ENCODE measurements at regions not wholly inside any gene's neighbourhood (a gene's known extent, or its start where the extent isn't known, plus 50 kb on each side); places are given as distances from the start of the nearest gene placed in this dataset.
"Not testable (repeated sequence)": the region's sequence is repeated elsewhere in the genome, so short reads cannot be mapped to it uniquely, and the experiment has no call there.

DNA sequence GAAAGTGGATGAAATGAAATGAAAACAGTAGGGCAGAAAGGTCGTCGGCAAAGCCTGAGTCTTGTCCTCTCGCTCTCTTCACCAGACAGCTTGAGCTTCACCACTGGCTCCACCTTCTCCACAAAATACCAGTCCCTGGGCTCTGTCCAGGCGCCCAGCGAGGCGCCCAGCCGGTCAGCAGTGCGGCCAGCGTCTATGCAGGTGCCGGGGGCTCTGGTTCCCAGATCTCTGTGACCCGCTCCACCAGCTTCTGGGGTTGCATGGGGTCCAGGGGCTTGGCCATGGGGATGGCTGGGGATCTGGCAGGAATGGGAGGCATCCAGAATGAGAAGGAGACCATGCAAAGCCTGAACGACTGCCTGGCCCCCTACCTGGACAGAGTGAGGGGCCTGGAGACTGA lies 600.5 kb upstream of the ZP4 start:
- DNase-seq = no peak

DNA sequence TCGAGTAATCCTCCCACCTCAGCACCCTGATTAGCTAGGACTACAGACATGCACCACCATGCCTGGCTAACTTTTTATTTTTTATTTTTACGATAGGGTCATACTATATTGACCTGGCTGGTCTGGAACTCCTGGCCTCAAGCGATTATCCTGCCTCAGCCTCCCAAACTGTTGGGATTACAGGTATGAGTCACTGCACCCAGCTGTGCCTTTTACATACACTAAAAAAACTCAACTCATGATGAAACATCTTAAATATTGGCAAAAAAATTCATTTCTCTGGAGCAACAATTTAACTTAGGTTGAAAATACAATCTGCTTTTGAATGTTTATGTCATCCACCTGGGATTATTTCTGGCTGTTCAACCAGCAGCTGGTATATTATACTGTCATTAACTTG lies 598.3 kb upstream of the ZP4 start:
- DNase-seq = no peak

DNA sequence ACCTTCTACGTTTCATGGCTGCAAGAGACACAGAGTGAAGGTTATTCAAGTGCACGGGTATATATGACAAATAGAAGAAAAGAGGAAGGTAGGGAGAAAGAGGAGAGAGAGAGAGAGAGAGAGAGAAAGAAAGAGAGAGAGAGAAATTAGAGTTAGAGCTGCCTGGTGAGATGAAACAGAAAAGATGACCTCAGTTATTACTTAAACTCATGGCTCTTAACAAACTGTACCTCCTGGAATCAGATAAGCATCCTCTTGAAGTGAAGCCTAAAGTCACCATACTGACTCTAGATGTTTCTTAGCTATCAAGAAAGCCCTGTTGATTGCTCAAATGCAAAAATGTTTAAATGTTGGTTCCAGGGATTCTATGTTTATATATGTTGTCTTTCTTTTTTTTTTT lies 597.7 kb upstream of the ZP4 start:
- DNase-seq = no peak

DNA sequence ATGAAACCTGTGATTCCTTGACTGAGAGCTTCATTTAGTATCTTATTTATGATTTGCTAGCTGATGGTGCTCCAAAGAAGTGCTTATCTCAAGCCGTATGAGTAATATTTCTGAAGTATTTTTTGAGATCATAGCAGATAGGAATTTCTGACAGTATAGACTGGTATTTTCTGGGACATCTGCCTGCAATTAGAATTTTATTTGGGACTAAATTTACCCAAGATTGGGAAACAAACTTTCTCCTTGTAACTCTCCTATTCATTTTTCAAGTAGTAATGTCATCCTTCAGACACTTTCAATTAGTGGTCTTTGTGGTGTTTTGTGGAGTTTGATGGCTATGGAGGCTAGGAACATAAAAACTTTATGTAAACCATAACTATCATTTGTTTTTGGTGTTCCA lies 597.2 kb upstream of the ZP4 start:
- no peak for DNase-seq

DNA sequence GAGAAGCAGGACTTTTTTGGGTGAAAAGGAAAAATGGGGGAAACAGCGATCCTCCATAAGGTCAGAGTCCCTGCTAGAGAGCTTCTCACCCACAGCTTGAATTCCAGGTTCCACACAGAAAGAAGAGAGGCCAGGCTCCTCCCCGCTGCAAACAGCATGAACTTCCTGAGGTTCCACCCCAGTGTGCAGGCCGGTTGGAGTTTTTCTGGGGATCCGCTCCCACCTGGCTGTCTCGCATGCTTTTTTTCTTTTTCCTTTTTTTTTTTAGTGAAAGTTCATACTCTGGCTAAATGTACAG lies 595.1 kb upstream of the ZP4 start:
- DNase-seq = no peak

DNA sequence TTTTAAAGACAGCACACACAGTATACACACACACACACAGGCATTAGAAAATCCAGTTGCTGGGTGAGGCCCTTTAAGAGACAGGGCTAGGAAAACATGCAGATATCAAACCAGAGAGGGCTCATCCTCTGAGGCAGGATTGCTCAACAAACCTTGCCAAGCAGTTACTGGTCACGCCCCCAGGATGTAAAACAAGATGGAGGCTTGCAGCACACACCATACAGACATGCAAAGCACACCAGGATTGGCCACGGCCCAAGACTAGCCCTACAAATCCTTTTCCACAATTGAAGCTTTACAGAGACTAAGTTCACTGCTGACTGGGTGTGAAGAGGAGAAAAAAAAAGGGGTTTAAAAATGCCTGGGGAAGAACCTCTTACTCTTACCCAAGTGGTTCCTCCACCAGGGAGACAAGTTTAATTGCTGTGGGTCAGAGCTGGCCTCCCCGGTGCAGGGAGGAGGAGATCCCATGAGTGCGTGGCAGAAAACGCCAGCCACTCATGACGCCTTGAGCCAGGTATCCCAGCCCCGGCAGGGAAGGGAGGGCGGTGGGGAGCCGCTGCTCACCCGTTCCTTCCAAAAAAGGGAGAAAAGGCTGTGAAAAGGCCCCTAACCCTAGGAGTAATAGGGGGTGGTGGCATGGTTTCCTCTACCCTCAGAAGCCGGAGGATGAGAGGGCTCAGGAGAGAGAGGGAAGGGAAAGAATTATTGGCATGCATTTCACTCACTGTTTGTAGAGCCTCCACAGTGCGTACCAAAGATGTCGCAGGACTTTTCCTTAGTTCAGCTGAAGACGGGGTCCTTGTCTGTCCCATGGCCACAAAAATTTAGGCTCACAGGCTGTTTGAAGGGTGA lies 594.6 kb upstream of the ZP4 start:
- no peak for DNase-seq

DNA sequence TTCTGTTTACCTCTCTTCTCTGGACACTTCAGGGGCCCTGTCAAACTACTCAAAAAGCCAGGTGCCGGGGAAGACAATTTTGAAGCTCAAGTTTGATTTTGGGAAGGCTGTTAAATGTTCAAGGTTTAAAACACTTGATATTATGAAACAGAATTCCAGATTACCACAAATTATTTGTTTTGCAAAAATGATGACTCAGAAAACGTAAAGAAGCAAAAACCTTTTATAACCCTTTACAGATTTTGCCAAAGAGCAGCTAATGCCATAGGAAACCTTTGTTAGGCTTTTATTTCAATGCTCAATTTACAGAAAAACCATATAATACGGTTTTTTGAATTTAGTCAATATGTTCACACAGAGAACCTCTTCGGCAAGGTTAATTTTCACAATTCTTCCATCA lies 593.4 kb upstream of the ZP4 start:
- no peak for DNase-seq

DNA sequence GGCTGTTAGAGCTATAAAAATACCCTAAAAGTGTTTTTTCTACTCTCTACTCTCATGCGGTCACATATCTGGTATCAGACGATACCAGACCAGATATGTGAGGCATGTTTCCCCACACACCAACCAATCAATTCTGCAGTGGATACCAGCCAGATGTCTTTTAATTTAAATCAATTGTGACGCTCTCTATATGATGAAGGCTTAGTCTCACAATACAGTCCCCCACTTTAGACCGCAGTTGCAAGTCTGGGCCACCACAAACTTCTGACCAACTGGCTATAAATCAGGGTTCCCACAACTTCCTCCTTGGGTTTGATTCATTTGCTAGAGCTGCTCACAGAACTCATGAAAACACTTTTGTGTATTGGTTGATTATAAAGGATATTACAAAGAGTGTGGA lies 586.1 kb upstream of the ZP4 start:
- DNase-seq = no peak

DNA sequence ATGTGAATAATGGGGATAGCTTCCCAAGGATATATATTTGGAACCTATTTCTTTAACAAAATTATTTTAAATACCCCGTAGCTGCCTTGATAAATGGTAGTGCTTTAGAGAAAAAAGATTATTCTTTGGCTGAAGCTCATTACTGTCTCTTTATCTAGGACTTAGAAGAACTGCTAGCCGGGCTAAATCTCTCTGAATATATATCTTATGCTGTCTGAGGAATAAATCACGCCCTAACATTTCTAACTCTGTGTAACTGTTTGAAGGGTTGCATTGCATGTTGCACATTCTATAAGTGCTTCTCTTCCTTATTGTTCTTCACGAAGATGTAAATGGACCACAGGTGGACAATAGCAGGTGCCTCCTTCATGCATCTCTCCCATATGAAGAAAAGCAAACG lies 585.0 kb upstream of the ZP4 start:
- no peak for DNase-seq

DNA sequence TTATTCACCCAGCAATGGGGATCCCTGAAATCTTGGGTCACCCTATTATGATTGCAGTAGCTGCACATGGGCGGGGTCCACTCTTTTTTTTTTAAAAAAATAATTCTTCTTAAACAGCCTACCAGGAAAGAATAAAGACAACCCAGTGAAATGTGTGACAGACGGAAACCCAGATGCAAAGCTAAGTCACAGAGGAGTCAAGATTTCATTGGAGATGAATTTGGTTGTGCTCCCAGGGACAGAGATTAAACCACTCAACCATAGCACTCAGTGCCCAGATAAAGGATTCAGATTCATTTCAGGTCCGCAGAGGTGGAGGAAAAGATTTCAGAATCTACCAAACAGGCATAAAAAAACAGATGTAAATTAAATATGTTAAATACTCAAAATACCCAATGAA lies 583.5 kb upstream of the ZP4 start:
- DNase-seq = no peak

DNA sequence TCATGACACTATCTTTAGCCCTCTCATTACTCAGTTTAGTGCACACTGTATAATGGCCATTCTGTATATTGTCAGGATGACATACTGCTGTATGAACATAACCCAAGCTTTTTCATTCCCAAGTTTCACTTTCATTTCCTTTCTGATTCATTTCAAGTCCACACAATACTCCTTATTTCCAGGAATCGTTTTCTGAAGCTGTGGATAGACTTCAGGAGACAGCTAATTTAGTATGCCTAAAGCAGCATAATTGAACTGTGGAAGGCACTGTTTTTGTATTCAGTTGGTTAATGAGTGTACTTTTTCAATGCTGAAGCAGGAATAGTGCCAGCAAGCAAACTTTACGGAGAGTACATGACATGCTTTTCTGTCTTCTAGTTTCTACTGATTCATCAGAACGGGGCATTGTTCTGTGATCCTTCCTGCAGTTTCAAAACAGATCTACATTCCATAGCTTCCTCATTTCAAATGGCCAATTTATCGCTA lies 578.5 kb upstream of the ZP4 start:
- no peak for DNase-seq

DNA sequence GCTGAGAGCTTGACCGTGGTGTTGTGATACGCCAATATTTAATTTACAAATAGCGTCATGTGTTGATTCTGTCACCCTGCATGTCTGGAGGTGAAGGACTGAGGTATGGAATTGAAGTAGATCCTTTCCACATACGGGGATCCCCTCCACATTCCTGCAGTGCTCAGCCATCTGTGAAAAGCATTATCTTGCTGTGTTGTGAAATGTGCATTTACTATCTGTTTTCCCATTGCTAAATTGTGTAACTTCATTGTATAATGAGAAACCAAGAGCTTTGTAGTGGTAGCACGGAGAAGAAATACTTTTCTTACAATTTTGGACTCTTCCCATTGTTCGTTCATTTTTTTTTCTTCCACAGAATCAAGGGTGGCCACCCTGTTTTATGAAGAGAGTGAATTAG lies 577.3 kb upstream of the ZP4 start:
- no peak for DNase-seq

DNA sequence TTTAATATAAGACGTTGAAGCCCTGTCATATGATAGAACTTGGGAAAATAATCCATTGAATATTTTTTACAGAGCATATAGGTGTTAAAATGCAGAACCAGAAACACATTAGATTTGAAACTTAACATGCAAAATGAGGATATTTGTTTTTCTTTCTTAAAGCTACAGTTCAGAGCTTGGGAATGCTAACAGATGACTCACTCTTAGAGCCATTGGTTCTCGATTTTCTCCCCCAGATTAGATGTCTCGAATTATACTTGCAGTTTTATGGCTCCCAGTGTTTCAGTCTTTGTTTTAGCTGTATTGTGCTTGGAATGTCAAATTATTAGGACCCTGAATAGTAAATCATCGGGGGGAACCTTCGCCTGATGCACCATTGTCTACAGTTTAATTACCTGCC lies 575.7 kb upstream of the ZP4 start:
- DNase-seq = no peak

DNA sequence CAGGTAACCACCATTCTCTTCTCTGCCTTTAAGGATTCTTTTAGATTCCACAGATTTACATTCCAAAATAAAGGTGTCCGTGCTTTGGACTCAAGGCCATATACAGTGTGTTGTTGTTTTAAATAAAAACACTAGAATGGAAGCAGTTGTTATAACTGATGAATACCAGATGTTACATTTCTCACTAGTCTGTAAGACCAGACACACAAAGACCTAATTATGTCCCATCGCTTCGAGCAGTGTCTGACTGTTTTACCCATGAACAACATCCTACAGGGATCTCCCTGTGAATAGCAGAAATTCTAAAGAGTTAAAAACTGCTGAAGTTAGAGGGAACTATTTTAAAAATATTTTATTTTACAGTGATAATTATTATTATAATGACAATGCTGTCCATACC lies 574.7 kb upstream of the ZP4 start:
- no peak for DNase-seq

DNA sequence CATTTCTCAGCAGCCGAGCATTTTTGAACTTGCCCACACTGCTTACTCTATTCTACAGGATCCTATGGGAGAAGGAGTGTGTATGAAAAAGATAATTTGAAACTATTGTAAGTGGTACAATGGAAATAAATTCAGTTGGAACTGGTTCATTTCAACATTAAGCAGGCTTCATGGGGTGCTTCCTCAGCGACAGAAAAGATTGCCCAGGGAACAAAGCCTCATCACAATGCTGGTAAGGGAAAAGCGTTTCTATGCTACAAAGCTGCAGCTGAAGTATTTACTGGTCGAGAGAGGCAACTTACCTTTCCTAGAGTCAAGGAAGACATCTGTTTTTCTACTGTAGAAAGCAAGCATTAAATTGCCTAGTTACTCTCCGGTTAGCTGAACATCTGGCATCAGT lies 568.2 kb upstream of the ZP4 start:
- no peak for DNase-seq

DNA sequence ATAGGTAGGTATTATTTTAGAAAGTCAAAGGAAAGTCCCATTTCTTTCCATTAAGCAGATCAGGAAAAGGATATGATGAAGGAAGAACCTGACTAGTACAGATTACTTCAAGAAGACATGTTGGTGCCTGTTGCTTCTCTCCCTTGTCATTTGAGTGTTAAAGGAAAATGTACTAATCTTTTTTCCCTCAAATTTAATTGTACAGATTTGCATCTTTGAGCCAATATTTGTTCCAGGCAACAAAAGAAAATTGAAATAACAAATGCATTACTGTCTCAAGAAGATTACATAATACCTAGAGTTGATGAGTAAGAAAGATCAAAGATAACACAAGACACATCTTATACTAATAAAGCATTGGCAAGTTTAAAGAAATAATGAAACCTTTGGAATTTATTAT lies 566.9 kb upstream of the ZP4 start:
- DNase-seq = no peak

DNA sequence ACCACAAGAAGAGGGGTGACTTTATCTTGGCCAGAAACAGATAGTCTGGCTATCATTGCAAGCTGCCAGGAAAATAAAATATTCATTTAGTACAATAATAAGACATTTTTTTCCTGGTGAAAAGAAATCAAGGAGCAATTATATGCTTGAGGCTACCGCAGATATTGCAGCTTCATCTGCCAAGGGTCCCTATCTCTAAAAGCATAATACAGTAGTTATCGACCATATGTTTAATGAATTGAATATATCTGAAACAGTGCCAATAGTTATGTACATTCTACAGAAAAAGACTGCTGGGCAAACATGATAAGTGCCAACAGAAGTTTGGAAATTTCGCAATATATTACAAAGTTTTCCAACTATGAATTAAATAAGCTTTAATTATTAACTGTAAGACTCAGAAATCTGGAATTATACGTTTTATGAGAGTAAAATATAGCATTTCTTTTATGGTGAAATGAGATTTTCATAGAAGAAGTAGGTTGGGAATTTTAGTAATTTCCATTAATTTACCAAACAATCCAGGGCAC lies 561.1 kb upstream of the ZP4 start:
- no peak for DNase-seq

DNA sequence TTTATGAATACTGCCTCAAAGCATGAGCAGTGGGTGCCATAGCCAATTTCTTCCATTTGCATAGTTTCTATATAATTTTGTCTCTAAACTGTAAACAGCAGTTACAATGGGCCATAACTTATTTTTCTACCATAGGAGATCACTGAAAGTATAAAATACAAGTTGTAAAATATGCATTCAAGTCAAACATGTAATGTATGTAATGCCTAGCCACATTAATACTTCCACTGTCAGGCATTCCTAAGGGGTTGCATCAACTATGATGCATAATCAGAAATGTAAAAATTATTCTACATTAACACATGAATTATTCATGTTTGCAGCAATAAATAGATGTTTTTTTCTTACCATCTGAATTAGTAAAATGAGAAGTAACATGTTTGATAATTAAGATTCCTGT lies 560.3 kb upstream of the ZP4 start:
- DNase-seq = no peak

DNA sequence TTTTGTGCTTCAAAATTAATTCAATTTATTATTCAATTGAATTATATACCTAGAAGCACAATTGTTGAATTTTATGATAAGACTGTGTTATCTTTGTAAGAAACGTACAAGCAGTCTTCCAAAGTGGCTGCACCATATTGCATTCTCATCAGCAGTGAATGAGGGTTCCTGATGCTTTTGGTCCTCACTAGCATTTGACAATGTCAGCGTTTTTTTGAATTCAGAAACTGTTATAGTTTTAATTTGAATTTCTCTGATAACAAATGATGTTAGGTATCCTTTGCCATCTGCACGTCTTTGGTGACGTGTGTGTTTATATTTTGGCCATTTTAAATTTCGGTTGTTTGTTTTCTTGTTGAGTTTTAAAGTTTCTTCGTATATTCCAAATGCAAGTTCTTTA lies 553.0 kb upstream of the ZP4 start:
- DNase-seq = no peak

DNA sequence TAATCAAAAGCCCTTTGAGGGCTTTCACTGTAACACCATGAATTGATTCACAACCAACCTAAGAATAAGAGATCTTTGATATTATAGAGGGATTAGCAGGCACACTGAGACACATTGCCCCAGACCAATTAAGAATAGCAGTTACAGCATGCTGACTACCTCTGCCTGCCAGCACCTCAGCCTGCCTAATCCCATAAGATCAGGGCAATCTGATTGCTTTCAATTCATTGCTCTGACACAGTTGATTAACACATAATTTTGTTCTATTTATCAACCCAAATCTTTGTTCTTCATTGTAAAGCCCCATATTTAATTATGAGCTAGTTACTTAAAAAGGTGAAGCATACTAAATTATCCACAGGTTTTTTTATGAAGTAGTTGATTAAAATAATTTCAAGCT lies 548.8 kb upstream of the ZP4 start:
- DNase-seq = no peak

DNA sequence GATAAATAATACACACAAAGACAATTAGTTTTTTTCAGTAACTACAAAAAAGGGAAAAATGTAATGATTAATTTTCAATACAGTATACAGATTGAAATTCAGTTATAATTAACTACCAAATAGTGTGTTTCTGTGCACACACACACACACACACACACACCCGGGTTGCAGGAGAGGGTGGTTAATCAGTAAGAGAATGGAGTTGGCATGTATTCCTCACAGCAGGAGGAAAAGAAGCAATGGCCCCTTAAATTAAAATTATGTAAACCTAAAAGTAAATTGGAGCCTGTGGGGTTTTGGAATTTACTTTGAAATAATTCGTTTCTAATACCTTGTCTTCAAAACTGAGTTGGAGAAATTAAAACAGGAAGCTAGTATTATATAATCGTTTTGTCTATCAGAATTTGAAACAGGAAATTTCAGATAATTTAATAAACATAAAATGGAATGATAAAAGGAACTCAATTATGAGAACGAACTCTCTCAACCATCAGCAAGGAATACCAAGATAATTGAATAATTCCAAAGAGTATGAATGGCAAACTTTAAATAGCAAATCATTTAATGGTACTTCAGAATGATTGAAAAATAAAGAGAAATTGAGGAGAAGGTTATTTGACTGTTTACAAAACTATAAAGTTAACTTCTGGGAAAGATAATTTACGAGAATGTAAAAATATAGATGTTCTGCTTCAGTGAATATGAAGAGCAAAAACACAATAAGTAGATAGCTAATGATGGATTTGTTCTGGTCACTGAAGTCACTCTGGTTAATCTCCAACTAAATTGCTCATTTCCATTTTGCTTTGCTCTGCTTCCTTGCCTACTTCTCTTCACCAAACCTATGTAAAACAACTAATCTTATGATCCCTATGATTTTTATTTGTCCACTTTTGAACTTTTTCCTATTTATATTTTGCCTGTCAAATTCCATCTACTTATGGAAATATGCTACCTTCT lies 547.9 kb upstream of the ZP4 start:
- DNase-seq = no peak

DNA sequence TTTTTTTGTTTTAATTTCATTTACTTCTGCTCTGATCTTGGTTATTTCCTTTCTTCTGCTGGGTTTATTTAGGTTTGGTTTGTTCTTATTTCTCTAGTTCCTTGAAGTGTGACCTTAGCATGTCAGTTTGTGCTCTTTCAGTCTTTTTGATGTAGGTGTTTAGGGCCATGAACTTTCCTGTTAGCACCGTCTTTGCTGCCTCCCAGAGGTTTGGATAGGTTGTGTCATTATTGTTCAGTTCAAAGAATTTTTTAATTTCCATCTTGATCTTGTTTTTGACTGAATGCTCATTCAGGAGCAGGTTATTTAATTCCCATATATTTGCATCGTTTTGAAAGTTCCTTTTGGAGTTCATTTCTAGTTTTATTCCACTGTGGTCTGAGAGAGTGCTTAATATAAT lies 539.0 kb upstream of the ZP4 start:
- not testable (repeated sequence) for DNase-seq

DNA sequence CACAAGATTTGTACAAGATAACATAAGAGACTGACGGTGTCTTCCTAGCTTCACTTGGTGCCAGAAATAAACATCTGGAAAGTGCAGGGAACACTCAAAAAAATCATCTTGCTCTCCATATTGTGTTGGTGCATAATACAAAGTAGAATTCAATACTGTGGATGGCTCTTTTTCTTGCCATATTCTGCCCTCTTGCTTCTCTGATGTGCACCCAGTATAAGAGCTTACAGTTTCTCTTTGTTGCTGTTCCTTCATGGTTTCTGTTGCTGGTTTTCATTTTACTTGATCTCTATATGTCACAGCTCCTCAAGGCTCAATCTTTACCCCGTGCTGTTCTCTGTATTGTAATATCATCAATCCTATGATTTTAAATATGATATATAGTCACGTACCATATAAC lies 528.5 kb upstream of the ZP4 start:
- DNase-seq = no peak

DNA sequence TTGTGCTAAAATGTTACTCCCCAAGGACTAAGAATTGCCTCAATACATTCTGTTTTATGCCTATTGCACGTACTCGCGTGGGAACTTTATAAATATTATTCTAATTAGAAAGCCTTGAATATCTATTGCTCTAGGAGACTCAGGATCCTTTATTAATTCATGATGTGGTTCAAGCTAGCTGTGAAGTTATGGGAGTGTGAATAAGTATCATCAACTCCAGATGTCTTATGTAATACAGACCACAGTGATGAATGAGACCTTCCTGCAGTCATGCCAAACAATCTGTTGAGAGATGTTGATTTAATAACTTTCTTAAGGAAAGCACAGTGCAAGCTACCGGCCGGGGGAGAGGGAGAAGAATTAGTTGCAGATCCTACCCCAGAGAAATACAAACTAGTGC lies 519.2 kb upstream of the ZP4 start:
- no peak for DNase-seq
